ENCODE measurements at regions not wholly inside any gene's neighbourhood (a gene's known extent, or its start where the extent isn't known, plus 50 kb on each side); places are given as distances from the start of the nearest gene placed in this dataset.

DNA sequence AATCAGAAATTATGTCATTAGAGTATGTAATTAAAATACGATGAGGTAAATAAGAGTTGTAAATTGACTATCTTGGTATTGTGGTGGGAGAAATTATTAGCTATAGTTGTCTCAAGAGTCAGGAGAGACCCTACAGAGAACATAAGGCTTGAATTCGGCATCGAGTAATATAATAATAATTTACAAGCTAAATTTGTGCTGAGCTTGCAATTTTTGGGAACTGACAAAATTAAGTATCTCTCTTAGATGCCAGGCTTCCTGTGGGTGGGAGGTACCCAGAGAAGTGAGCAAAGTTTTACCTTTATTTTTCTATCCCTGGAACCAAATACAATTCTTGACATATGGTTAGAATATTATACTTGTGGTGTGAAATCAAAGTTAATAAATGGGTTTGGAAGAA, 1637.0 kb downstream of the EFNB2 start:
- TF ChIP-seq, protein P1, sequence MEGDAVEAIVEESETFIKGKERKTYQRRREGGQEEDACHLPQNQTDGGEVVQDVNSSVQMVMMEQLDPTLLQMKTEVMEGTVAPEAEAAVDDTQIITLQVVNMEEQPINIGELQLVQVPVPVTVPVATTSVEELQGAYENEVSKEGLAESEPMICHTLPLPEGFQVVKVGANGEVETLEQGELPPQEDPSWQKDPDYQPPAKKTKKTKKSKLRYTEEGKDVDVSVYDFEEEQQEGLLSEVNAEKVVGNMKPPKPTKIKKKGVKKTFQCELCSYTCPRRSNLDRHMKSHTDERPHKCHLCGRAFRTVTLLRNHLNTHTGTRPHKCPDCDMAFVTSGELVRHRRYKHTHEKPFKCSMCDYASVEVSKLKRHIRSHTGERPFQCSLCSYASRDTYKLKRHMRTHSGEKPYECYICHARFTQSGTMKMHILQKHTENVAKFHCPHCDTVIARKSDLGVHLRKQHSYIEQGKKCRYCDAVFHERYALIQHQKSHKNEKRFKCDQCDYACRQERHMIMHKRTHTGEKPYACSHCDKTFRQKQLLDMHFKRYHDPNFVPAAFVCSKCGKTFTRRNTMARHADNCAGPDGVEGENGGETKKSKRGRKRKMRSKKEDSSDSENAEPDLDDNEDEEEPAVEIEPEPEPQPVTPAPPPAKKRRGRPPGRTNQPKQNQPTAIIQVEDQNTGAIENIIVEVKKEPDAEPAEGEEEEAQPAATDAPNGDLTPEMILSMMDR (IDR thresholded peaks at IDR 0.05; ENCODE audit: low read length): no peak
- no peak for TF ChIP-seq EZH2 (IDR thresholded peaks at IDR 0.05; ENCODE audit: borderline replicate concordance, low read length)
- Histone ChIP-seq H3K4me2 (ENCODE audit: low read length) (no peak overlapping the region), H2AFZ (ENCODE audit: low read length) (no peak overlapping the region), H3K79me2 (ENCODE audit: insufficient read depth, low read length) (no peaks in the 10 kb centered on the region), H4K20me1 (ENCODE audit: insufficient read depth, low read length) (no peaks in the 10 kb centered on the region), H3F3A (ENCODE audit: insufficient read depth, low read length) (no peaks in the 10 kb centered on the region), H3K4me3 (ENCODE audit: low read depth, low read length, poor library complexity, severe bottlenecking) (no peak overlapping the region), H3K9me2 (ENCODE audit: low read depth, low read length) (no peaks in the 10 kb centered on the region), H3K27me3 (ENCODE audit: insufficient read depth, low read length) (no peaks in the 10 kb centered on the region), H3K36me3 (ENCODE audit: insufficient read depth, low read length) (no peaks in the 10 kb centered on the region), H3K9ac (ENCODE audit: low read length) (no peak overlapping the region), H3K4me1 (ENCODE audit: insufficient read depth, low read length, severe bottlenecking) (no peaks in the 10 kb centered on the region), H3K9me3 (ENCODE audit: low read length) (no peaks in the 10 kb centered on the region), H3K27ac (ENCODE audit: low read depth, low read length, poor library complexity, severe bottlenecking) (no peak overlapping the region)

DNA sequence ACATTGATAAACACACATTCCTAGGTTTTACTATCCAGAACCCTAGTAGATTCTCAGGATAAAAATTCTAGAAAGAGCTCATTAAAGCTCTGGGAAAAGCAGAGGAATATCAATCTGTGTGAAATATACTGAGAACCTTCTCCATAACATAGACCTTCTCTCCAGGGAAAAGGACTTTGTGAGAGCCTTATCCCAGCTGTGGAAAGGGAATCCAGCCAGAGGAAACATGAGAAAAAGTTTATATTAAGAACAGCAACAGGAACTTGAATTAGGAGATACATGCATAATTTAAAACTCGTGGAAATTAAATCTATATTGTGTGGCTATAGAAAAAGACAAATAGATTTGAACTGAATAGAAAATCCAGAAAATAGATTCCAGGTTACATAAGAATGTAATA, 1639.9 kb downstream of the EFNB2 start:
- Histone ChIP-seq H3K4me2 (ENCODE audit: low read length) (no peak overlapping the region), H4K20me1 (ENCODE audit: insufficient read depth, low read length) (no peaks in the 10 kb centered on the region), H3K4me3 (ENCODE audit: low read depth, low read length, poor library complexity, severe bottlenecking) (no peak overlapping the region), H3K4me1 (ENCODE audit: insufficient read depth, low read length, severe bottlenecking) (no peaks in the 10 kb centered on the region), H3K9me2 (ENCODE audit: low read depth, low read length) (no peaks in the 10 kb centered on the region), H3K9ac (ENCODE audit: low read length) (no peak overlapping the region), H3F3A (ENCODE audit: insufficient read depth, low read length) (no peaks in the 10 kb centered on the region), H3K27ac (ENCODE audit: low read depth, low read length, poor library complexity, severe bottlenecking) (no peak overlapping the region), H2AFZ (ENCODE audit: low read length) (no peak overlapping the region), H3K79me2 (ENCODE audit: insufficient read depth, low read length) (no peaks in the 10 kb centered on the region), H3K27me3 (ENCODE audit: insufficient read depth, low read length) (no peaks in the 10 kb centered on the region), H3K36me3 (ENCODE audit: insufficient read depth, low read length) (no peaks in the 10 kb centered on the region), H3K9me3 (ENCODE audit: low read length) (no peaks in the 10 kb centered on the region)
- no peak for TF ChIP-seq EZH2 (IDR thresholded peaks at IDR 0.05; ENCODE audit: borderline replicate concordance, low read length)
- TF ChIP-seq, protein P1 (IDR thresholded peaks at IDR 0.05; ENCODE audit: low read length): no peak

DNA sequence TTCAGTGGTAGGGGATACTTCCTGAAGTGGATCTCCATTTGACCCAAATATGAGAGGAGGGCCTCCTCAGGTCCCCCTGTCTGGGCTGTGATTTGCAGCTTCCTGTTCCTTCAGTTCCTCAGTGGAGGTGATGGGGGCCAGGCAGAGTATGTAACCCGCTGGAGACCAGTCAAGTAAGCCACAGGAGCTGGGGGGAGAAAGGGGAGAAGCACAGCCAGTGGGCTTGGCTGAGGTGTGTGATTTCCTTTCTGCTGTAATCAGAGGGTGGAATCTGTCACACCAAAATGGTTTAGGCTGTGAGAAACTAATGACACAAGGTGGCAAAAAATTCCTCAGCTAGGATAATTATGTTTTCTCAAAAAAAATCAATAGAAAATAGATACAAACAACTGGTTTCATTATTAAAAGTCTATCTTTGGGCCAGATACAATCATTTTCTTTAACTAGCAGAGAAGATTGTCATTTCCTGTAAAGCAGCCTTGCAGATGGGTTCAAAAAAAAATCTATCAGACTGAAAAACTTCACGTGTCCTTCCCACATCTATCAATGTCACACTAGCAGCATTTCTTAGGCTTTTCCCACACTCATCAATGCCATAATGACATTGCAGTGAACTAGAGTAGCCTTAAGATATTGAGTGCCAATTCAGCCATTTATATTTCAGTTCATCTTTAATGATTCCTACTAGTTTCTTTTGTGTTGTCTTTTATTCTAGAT, 1660.3 kb downstream of the EFNB2 start:
- Histone ChIP-seq H3K4me1 (ENCODE audit: insufficient read depth, low read length, severe bottlenecking) (no peaks in the 10 kb centered on the region), H2AFZ (ENCODE audit: low read length) (no peak overlapping the region), H3K36me3 (ENCODE audit: insufficient read depth, low read length) (no peaks in the 10 kb centered on the region), H3K9ac (ENCODE audit: low read length) (no peak overlapping the region), H3K9me2 (ENCODE audit: low read depth, low read length) (no peaks in the 10 kb centered on the region), H3K4me3 (ENCODE audit: low read depth, low read length, poor library complexity, severe bottlenecking) (no peak overlapping the region), H3K79me2 (ENCODE audit: insufficient read depth, low read length) (no peaks in the 10 kb centered on the region), H3K4me2 (ENCODE audit: low read length) (no peak overlapping the region), H3F3A (ENCODE audit: insufficient read depth, low read length) (no peaks in the 10 kb centered on the region), H3K27ac (ENCODE audit: low read depth, low read length, poor library complexity, severe bottlenecking) (no peak overlapping the region), H3K27me3 (ENCODE audit: insufficient read depth, low read length) (no peaks in the 10 kb centered on the region), H4K20me1 (ENCODE audit: insufficient read depth, low read length) (no peaks in the 10 kb centered on the region), H3K9me3 (ENCODE audit: low read length) (no peaks in the 10 kb centered on the region)
- no peak for TF ChIP-seq EZH2 (IDR thresholded peaks at IDR 0.05; ENCODE audit: borderline replicate concordance, low read length)
- TF ChIP-seq, protein P1 (IDR thresholded peaks at IDR 0.05; ENCODE audit: low read length): no peak
